ENCODE measurements at regions not wholly inside any gene's neighbourhood (a gene's known extent, or its start where the extent isn't known, plus 50 kb on each side); places are given as distances from the start of the nearest gene placed in this dataset.

DNA sequence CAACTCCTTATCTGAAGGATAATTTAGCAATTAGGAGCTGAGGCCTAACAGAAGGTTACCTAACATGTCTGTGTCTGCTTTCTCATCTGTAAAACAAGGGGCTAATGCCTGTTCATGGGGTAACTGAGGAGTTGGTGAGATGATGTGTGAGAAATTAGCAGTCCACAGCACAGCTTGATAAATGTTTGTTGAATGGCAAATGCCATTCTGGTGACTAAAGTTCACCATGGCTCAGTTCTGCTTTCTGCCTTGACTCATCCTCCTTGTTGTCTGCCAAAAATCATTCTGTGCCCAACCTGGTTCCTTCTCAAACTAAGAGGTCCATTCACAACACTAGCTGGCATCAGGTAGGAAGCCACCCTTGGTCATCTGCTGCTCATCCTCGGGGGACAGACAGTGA is 552.0 kb upstream of the KLF4 start:
- no peak for DNase-seq
- H3K9me3 ChIP-seq, result peaks cover 0 to 12% (median 4%) of the 10 kb centered on the region in 4 donors
- intact Hi-C loops (cut with DNase I; ENCODE audit: low total_unique reads), result no loop called here
- TF ChIP-seq EP300 (IDR thresholded peaks at IDR 0.05) (no peak), POLR2A (IDR thresholded peaks at IDR 0.05) (no peak), POLR2AphosphoS5 (IDR thresholded peaks at IDR 0.05) (no peak)
- TF ChIP-seq, protein P1, sequence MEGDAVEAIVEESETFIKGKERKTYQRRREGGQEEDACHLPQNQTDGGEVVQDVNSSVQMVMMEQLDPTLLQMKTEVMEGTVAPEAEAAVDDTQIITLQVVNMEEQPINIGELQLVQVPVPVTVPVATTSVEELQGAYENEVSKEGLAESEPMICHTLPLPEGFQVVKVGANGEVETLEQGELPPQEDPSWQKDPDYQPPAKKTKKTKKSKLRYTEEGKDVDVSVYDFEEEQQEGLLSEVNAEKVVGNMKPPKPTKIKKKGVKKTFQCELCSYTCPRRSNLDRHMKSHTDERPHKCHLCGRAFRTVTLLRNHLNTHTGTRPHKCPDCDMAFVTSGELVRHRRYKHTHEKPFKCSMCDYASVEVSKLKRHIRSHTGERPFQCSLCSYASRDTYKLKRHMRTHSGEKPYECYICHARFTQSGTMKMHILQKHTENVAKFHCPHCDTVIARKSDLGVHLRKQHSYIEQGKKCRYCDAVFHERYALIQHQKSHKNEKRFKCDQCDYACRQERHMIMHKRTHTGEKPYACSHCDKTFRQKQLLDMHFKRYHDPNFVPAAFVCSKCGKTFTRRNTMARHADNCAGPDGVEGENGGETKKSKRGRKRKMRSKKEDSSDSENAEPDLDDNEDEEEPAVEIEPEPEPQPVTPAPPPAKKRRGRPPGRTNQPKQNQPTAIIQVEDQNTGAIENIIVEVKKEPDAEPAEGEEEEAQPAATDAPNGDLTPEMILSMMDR (IDR thresholded peaks at IDR 0.05), result no peak
- H3K4me3 ChIP-seq, result no peak overlapping the region
- WGBS, 5 donors, result 75 to 85% (median 82%) methylated on average over 1 of the region's 1 CpG
- peak overlapping the region in 1 of 5 donors; percentile 35 for H3K27ac ChIP-seq
- peaks cover 0 to 15% (median 0%) of the 10 kb centered on the region in 4 donors for H3K4me1 ChIP-seq
- H3K27me3 ChIP-seq, result no peaks in the 10 kb centered on the region
- no peaks in the 10 kb centered on the region for H3K36me3 ChIP-seq

DNA sequence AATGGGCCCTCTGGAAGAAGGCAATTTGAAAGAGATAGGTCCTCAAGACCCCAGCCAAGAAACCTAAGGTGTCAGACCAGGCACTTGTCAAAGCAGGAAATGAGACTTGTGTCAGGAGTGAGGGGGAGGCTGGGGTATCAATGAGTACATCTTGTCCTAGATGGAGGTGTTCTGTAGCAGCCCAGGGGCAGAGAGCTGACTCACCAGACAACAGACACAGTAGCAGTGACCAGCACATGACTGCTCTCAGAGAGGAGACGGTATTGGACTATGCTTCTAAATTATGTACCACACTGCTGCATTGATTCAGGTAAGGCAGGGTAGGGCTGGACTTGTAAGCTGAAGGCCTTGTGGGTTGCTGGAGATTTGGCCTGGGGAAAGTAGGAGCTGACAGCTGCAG is 551.2 kb upstream of the KLF4 start:
- peaks cover 0 to 12% (median 4%) of the 10 kb centered on the region in 4 donors for H3K9me3 ChIP-seq
- intact Hi-C loops (cut with DNase I; ENCODE audit: low total_unique reads), result no loop called here
- no peaks in the 10 kb centered on the region for H3K27me3 ChIP-seq
- WGBS, 5 donors, result 82 to 97% (median 88%) methylated on average over 1 of the region's 1 CpG
- H3K4me1 ChIP-seq, result peaks cover 0 to 23% (median 0%) of the 10 kb centered on the region in 4 donors
- peak in 1 of 2 donors; percentile 38 for DNase-seq
- H3K36me3 ChIP-seq, result no peaks in the 10 kb centered on the region
- H3K4me3 ChIP-seq, result no peak overlapping the region
- H3K27ac ChIP-seq, result peak overlapping the region in 2 of 5 donors; percentile 23 to 35
- TF ChIP-seq POLR2A (IDR thresholded peaks at IDR 0.05) (no peak), EP300 (IDR thresholded peaks at IDR 0.05) (no peak), POLR2AphosphoS5 (IDR thresholded peaks at IDR 0.05) (no peak)
- TF ChIP-seq, protein P1 (IDR thresholded peaks at IDR 0.05), result no peak

DNA sequence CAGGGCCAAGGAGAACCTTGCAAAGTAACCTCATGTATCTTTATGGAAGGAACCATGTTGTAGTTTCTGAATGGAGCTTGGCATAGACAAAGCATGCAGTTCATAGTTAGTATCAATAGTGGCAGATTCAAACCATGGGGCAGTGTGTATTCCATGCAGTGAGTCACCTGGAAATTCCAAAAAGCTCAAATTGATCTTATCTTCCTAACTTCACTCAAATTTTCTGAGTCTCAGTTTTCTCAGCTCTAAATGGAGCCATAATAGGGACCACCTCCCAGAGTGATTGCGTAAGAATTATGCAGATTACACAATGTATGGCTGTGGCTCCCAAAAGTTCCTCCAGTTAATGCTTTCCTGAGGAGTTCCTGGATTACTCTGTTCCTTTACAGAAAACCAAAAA is 549.9 kb upstream of the KLF4 start:
- Histone ChIP-seq H3K4me3 (no peak overlapping the region), H3K27ac (peak overlapping the region in 3 of 5 donors; percentile 25 to 61 (median 55)), H3K27me3 (no peaks in the 10 kb centered on the region), H3K9me3 (peaks cover 0 to 12% (median 3%) of the 10 kb centered on the region in 4 donors), H3K4me1 (peaks cover 0 to 28% (median 2%) of the 10 kb centered on the region in 4 donors), H3K36me3 (no peaks in the 10 kb centered on the region)
- intact Hi-C loops (cut with DNase I; ENCODE audit: low total_unique reads), result no loop called here
- TF ChIP-seq EP300 (IDR thresholded peaks at IDR 0.05), result no peak
- TF ChIP-seq, protein P1 (IDR thresholded peaks at IDR 0.05), result no peak
- TF ChIP-seq POLR2A (IDR thresholded peaks at IDR 0.05), result no peak
- no peak for TF ChIP-seq POLR2AphosphoS5 (IDR thresholded peaks at IDR 0.05)
- 95 to 100% (median 100%) methylated on average over 1 of the region's 1 CpG for WGBS, 5 donors
- no peak for DNase-seq

DNA sequence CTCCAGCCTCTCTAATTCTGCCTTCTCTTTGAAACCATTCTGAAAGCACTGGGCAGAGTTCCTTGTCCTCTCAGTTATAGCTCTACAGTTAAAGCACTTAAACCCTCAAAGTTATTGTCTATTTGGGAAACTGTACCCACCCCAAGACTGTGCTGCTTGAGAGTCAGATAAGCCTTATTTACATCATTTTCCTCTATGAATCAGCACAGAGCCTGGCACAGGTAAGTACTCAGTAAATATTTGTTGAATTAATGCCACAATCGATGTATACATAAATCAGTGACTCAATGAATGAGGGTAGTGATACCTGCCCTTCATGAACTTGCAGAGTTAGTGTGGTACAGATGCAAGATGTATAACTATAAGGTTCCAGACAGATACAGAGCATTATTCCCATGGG is 549.4 kb upstream of the KLF4 start:
- Histone ChIP-seq H3K36me3 (no peaks in the 10 kb centered on the region), H3K9me3 (peaks cover 0 to 8% (median 2%) of the 10 kb centered on the region in 4 donors), H3K4me1 (peaks cover 0 to 28% (median 2%) of the 10 kb centered on the region in 4 donors), H3K4me3 (no peak overlapping the region), H3K27ac (peak overlapping the region in 4 of 5 donors; percentile 13 to 61 (median 40)), H3K27me3 (no peaks in the 10 kb centered on the region)
- TF ChIP-seq EP300 (IDR thresholded peaks at IDR 0.05) (no peak), POLR2AphosphoS5 (IDR thresholded peaks at IDR 0.05) (peak in 2 of 3 donors; percentile 5 to 53), POLR2A (IDR thresholded peaks at IDR 0.05) (no peak)
- intact Hi-C loops (cut with DNase I; ENCODE audit: low total_unique reads), result no loop called here
- 27 to 63% (median 36%) methylated on average over 1 of the region's 1 CpG for WGBS, 5 donors
- DNase-seq, result no peak

DNA sequence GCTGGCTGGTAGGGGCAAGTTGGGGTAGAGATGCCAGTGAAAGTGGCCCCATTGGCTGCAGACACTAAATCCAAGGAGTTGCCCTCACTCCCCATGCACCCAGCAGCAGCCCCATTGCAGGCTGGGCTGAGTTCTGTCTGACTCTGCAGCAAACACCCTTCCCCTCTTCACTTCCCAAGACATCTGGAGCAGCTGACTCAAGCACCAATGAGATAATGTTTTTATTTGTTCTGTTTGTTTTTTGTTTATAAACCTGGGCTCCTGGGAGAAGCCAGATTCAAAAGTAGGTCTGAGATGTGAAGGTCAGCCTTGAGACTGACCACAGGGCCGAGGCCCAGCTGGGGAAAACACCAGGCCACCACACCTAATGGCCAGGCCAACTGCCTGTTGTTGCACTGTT is 545.9 kb upstream of the KLF4 start:
- intact Hi-C loops (cut with DNase I; ENCODE audit: low total_unique reads), result no loop called here

More for the DNA sequence above, 545.9 kb upstream of the KLF4 start:
- H3K9me3 ChIP-seq, result peaks cover 0 to 14% (median 0%) of the 10 kb centered on the region in 4 donors
- no peak overlapping the region for H3K4me3 ChIP-seq
- DNase-seq, result no peak
- H3K27me3 ChIP-seq, result no peaks in the 10 kb centered on the region
- H3K4me1 ChIP-seq, result peaks cover 0 to 21% (median 2%) of the 10 kb centered on the region in 4 donors
- no peak overlapping the region for H3K27ac ChIP-seq
- TF ChIP-seq EP300 (IDR thresholded peaks at IDR 0.05), result no peak
- no peak for TF ChIP-seq POLR2AphosphoS5 (IDR thresholded peaks at IDR 0.05)
- no peak for TF ChIP-seq POLR2A (IDR thresholded peaks at IDR 0.05)
- TF ChIP-seq, protein P1 (IDR thresholded peaks at IDR 0.05), result no peak
- H3K36me3 ChIP-seq, result no peaks in the 10 kb centered on the region
- 55 to 81% (median 70%) methylated on average over 1 of the region's 1 CpG for WGBS, 5 donors
